Mesenchymal stem cell (in vitro differentiated cells and primary cell): ENCODE measurements at regions not wholly inside any gene's neighbourhood (a gene's known extent, or its start where the extent isn't known, plus 50 kb on each side); places are given as distances from the start of the nearest gene placed in this dataset.
A peak's percentile ranks its signal among the peaks of the same experiment; 100 is the strongest.
"Not testable (repeated sequence)": the region's sequence is repeated elsewhere in the genome, so short reads cannot be mapped to it uniquely, and the experiment has no call there.

Experiments used
- DNase-seq: peaks from one replicate; pipeline ENCODE4 v3.0.0-alpha.2; 2013
- H2AFZ ChIP-seq: one replicate; pipeline ENCODE4 v1.6.1; 2013; ENCODE audit warnings: low read depth, mild to moderate bottlenecking, control low read depth, inconsistent platforms, low read length, moderate library complexity
- H2AK5ac ChIP-seq: 2 replicates; pipeline ENCODE4 v1.6.1; 2013; ENCODE audit warnings: low read length, moderate library complexity, mild to moderate bottlenecking, inconsistent platforms; ENCODE audit not compliant: severe bottlenecking
- H2BK120ac ChIP-seq: one replicate; pipeline ENCODE4 v1.6.1; 2013; ENCODE audit warnings: low read depth, mild to moderate bottlenecking, inconsistent platforms, low read length, moderate library complexity
- H2BK12ac ChIP-seq, 2 experiments: one replicate each; pipeline ENCODE4 v1.6.1; 2013; ENCODE audit warnings: inconsistent platforms in 2 of 2, low read length in 2 of 2, mild to moderate bottlenecking in 2 of 2, moderate library complexity in 2 of 2, control low read depth in 1 of 2
- H2BK15ac ChIP-seq: one replicate; pipeline ENCODE4 v1.6.1; 2013; ENCODE audit warnings: mild to moderate bottlenecking, low read depth, inconsistent platforms; ENCODE audit not compliant: poor library complexity, severe bottlenecking
- H2BK5ac ChIP-seq: 2 replicates; pipeline ENCODE4 v1.6.1; 2013; ENCODE audit warnings: low read depth, mild to moderate bottlenecking, low read length, control low read depth, inconsistent platforms; ENCODE audit not compliant: poor library complexity, severe bottlenecking
- H3K14ac ChIP-seq, 2 experiments: one replicate each; pipeline ENCODE4 v1.6.1; 2013; ENCODE audit warnings: inconsistent platforms in 2 of 2, low read length in 2 of 2, control low read depth in 1 of 2, mild to moderate bottlenecking in 1 of 2, moderate library complexity in 1 of 2
- H3K18ac ChIP-seq, 2 experiments: one replicate each; pipeline ENCODE4 v1.6.1; 2013; ENCODE audit warnings: inconsistent platforms in 2 of 2, low read length in 2 of 2, control low read depth in 1 of 2, low read depth in 1 of 2, mild to moderate bottlenecking in 1 of 2
- H3K23ac ChIP-seq, 2 experiments: one replicate each; pipeline ENCODE4 v1.6.1; 2013; ENCODE audit warnings: inconsistent platforms in 2 of 2, low read length in 2 of 2, mild to moderate bottlenecking in 2 of 2, moderate library complexity in 2 of 2, control low read depth in 1 of 2
- H3K27ac ChIP-seq: 2 replicates; pipeline ENCODE4 v1.5.1; 2013; ENCODE audit warnings: mild to moderate bottlenecking, moderate library complexity, low read length, control low read depth, inconsistent platforms; ENCODE audit not compliant: poor library complexity, severe bottlenecking
- H3K27me3 ChIP-seq, 2 experiments: 2 replicates each; pipeline versions ENCODE4 v1.6.1 to v1.7.0; 2013; ENCODE audit warnings: low read length in 2 of 2, mild to moderate bottlenecking in 2 of 2, moderate library complexity in 2 of 2, control low read depth in 1 of 2, inconsistent platforms in 1 of 2; ENCODE audit not compliant: control insufficient read depth in 1 of 2, insufficient read depth in 1 of 2
- H3K36me3 ChIP-seq, 2 experiments: 2 replicates each; pipeline versions ENCODE4 v1.6.1 to v1.7.0; 2013; ENCODE audit warnings: low read length in 2 of 2, control low read depth in 1 of 2, inconsistent platforms in 1 of 2, low read depth in 1 of 2, mild to moderate bottlenecking in 1 of 2; ENCODE audit not compliant: insufficient read depth in 2 of 2, control insufficient read depth in 1 of 2
- H3K4ac ChIP-seq, 2 experiments: one replicate each; pipeline ENCODE4 v1.6.1; 2013; ENCODE audit warnings: inconsistent platforms in 2 of 2, low read length in 2 of 2, mild to moderate bottlenecking in 2 of 2, moderate library complexity in 2 of 2, control low read depth in 1 of 2, low read depth in 1 of 2
- H3K4me1 ChIP-seq: 2 replicates; pipeline ENCODE4 v1.6.1; 2013; ENCODE audit warnings: low read depth, low read length, control low read depth; ENCODE audit not compliant: control insufficient read depth, insufficient read depth
- H3K4me2 ChIP-seq: 2 replicates; pipeline ENCODE4 v1.6.1; 2013; ENCODE audit warnings: low read length, mild to moderate bottlenecking, inconsistent platforms; ENCODE audit not compliant: poor library complexity, severe bottlenecking
- H3K4me3 ChIP-seq, 2 experiments: 2 replicates each; pipeline versions ENCODE4 v1.5.1 to v1.7.0; 2013; ENCODE audit warnings: low read length in 2 of 2, mild to moderate bottlenecking in 2 of 2, control low read depth in 1 of 2, low read depth in 1 of 2; ENCODE audit not compliant: insufficient read depth in 1 of 2
- H3K79me1 ChIP-seq: replicated peaks from 2 replicates; pipeline ENCODE4 v1.6.1; 2013; ENCODE audit warnings: mild to moderate bottlenecking, control low read depth, low read length, inconsistent platforms; ENCODE audit not compliant: poor library complexity, severe bottlenecking
- H3K9ac ChIP-seq: 2 replicates; pipeline ENCODE4 v1.7.0; 2013; ENCODE audit warnings: mild to moderate bottlenecking, low read length, moderate library complexity
- H3K9me3 ChIP-seq: 2 replicates; pipeline ENCODE4 v1.7.0; 2013; ENCODE audit warnings: mild to moderate bottlenecking, low read length; ENCODE audit not compliant: control insufficient read depth
- H4K8ac ChIP-seq: one replicate; pipeline ENCODE4 v1.6.1; 2013; ENCODE audit warnings: inconsistent platforms, mild to moderate bottlenecking, low read length, moderate library complexity
- H4K91ac ChIP-seq: one replicate; pipeline ENCODE4 v1.6.1; 2013; ENCODE audit warnings: mild to moderate bottlenecking, low read length, inconsistent platforms
- WGBS: methylation state at CpG from one replicate; pipeline ENCODE4 v1.1.7; 2013; ENCODE audit warnings: mixed read lengths; 5-methylcytosine and 5-hydroxymethylcytosine counted together

GRCh38 chr11:97620007-97620406 lies 1230.2 kb downstream of the JRKL start:
- no peak overlapping the region for H2AFZ ChIP-seq
- no peak overlapping the region for H3K4me3 ChIP-seq
- H4K91ac ChIP-seq: no peak overlapping the region
- no peaks in the 10 kb centered on the region for H3K79me1 ChIP-seq
- no peaks in the 10 kb centered on the region for H3K4me1 ChIP-seq
- no peak overlapping the region for H3K4me2 ChIP-seq
- no peak overlapping the region for H3K9ac ChIP-seq
- H2BK15ac ChIP-seq: no peak overlapping the region
- H3K36me3 ChIP-seq: no peaks in the 10 kb centered on the region
- H4K8ac ChIP-seq: no peak overlapping the region
- H3K18ac ChIP-seq: no peak overlapping the region
- no peak overlapping the region for H3K23ac ChIP-seq
- no peak overlapping the region for H2BK12ac ChIP-seq
- no peak overlapping the region for H2BK5ac ChIP-seq
- no peak overlapping the region for H2BK120ac ChIP-seq
- DNase-seq: no peak
- no peak overlapping the region for H3K4ac ChIP-seq
- H3K9me3 ChIP-seq: peaks cover 22% of the 10 kb centered on the region
- no peaks in the 10 kb centered on the region for H3K27me3 ChIP-seq
- H2AK5ac ChIP-seq: no peak overlapping the region
- H3K14ac ChIP-seq: no peak overlapping the region
- H3K27ac ChIP-seq: no peak overlapping the region

- Histone ChIP-seq H3K14ac (no peak overlapping the region), H3K9me3 (peaks cover 17% of the 10 kb centered on the region), H3K9ac (no peak overlapping the region), H3K36me3 (no peaks in the 10 kb centered on the region), H3K79me1 (no peaks in the 10 kb centered on the region), H3K4me1 (no peaks in the 10 kb centered on the region), H2BK120ac (no peak overlapping the region), H3K27me3 (no peaks in the 10 kb centered on the region), H3K23ac (no peak overlapping the region), H4K8ac (no peak overlapping the region), H3K18ac (no peak overlapping the region), H4K91ac (no peak overlapping the region), H3K4me2 (no peak overlapping the region), H2BK12ac (no peak overlapping the region), H3K4me3 (no peak overlapping the region), H2BK5ac (no peak overlapping the region), H2AK5ac (no peak overlapping the region), H3K27ac (no peak overlapping the region), H3K4ac (no peak overlapping the region), H2BK15ac (no peak overlapping the region), H2AFZ (no peak overlapping the region)
- DNase-seq: no peak
These were observed 1231.5 kb downstream of the JRKL start for GRCh38 chr11:97621282-97621681.

- WGBS: no CpG with 5 or more reads among the region's 2 CpGs
- Histone ChIP-seq H3K23ac (no peak overlapping the region), H3K4ac (no peak overlapping the region), H3K27ac (no peak overlapping the region), H3K14ac (no peak overlapping the region), H4K91ac (no peak overlapping the region), H3K27me3 (no peaks in the 10 kb centered on the region), H2BK12ac (no peak overlapping the region), H2BK120ac (no peak overlapping the region), H3K4me2 (no peak overlapping the region), H4K8ac (no peak overlapping the region), H2AFZ (no peak overlapping the region), H3K9ac (no peak overlapping the region), H2BK15ac (no peak overlapping the region), H3K4me1 (no peaks in the 10 kb centered on the region), H3K36me3 (no peaks in the 10 kb centered on the region), H3K4me3 (no peak overlapping the region), H3K79me1 (no peaks in the 10 kb centered on the region), H3K18ac (no peak overlapping the region), H2BK5ac (no peak overlapping the region), H2AK5ac (no peak overlapping the region), H3K9me3 (peaks cover 8% of the 10 kb centered on the region)
- DNase-seq: peak; percentile 28
These were observed 1233.0 kb downstream of the JRKL start for GRCh38 chr11:97622795-97623194.

GRCh38 chr11:97636741-97637140 lies 1246.9 kb downstream of the JRKL start:
- H3K4me2 ChIP-seq, H2BK12ac ChIP-seq, H3K4ac ChIP-seq, H3K36me3 ChIP-seq, H3K79me1 ChIP-seq, H3K9ac ChIP-seq, H2AFZ ChIP-seq, H2BK5ac ChIP-seq, H3K18ac ChIP-seq, H3K4me3 ChIP-seq, H3K9me3 ChIP-seq, H2BK120ac ChIP-seq, H3K4me1 ChIP-seq, H3K27ac ChIP-seq, H4K8ac ChIP-seq, H3K27me3 ChIP-seq, H2AK5ac ChIP-seq, H3K14ac ChIP-seq, DNase-seq, H4K91ac ChIP-seq, H3K23ac ChIP-seq, H2BK15ac ChIP-seq: not testable (repeated sequence)
- 63% methylated on average over 2 of the region's 4 CpGs for WGBS
